SK-N-MC (cell line): ENCODE measurements at regions not wholly inside any gene's neighbourhood (a gene's known extent, or its start where the extent isn't known, plus 50 kb on each side); places are given as distances from the start of the nearest gene placed in this dataset.

Experiments
- EZH2 ChIP-seq: fragments of 200-600 bp; sonication (generic); IDR thresholded peaks from one replicate; pipeline ENCODE4 v1.6.1; 2017; ENCODE audit warnings: antibody characterized with exemption
- FOXP2 ChIP-seq: optimal IDR thresholded peaks from 2 replicates; pipeline ENCODE3; 2011; ENCODE audit warnings: mild to moderate bottlenecking, moderate library complexity; ENCODE audit not compliant: insufficient read depth; ENCODE audit errors: extremely low read length, control extremely low read depth
- POLR2AphosphoS5 ChIP-seq: IDR thresholded peaks from 2 replicates; pipeline ENCODE4 v1.6.1; 2012; ENCODE audit warnings: mild to moderate bottlenecking, low read depth, low read length, borderline replicate concordance

- TF ChIP-seq POLR2AphosphoS5 (no peak), EZH2 (no peak), FOXP2 (no peak)
These were observed 328.8 kb downstream of the MAN2A1 start for GRCh38 chr5:110018509-110018908.
